Testis (tissue), 2 donors: ENCODE measurements at regions not wholly inside any gene's neighbourhood (a gene's known extent, or its start where the extent isn't known, plus 50 kb on each side); places are given as distances from the start of the nearest gene placed in this dataset.

Experiments used
- DNase-seq: peaks from one replicate; pipeline ENCODE4 v3.0.0-alpha.2; 2019
- H3K27ac ChIP-seq, 2 donors: fragments of 200-600 bp; sonication (generic); one replicate each; pipeline ENCODE4 v1.5.1; 2019
- H3K27me3 ChIP-seq: fragments of 200-600 bp; sonication (generic); one replicate; pipeline ENCODE4 v1.5.1; 2019
- H3K36me3 ChIP-seq: fragments of 200-600 bp; sonication (generic); one replicate; pipeline ENCODE4 v1.5.1; 2017; ENCODE audit warnings: low read depth; ENCODE audit errors: missing control alignments
- H3K4me1 ChIP-seq: fragments of 200-600 bp; sonication (generic); one replicate; pipeline ENCODE4 v1.5.1; 2019
- H3K4me3 ChIP-seq, 2 donors: fragments of 200-600 bp; sonication (generic); one replicate each; pipeline ENCODE4 v1.5.1; 2017 to 2019
- H3K9me3 ChIP-seq: fragments of 200-600 bp; sonication (generic); one replicate; pipeline ENCODE4 v1.5.1; 2017
- CTCF ChIP-seq, 3 experiments: fragments of 450-650 bp in 2 of 3; fragments of 200-600 bp in 1 of 3; sonication (generic) in 1 of 3; IDR thresholded peaks; one replicate each; pipeline ENCODE4 v1.5.1; 2016 to 2019; ENCODE audit warnings: antibody characterized with exemption in 3 of 3, mild to moderate bottlenecking in 2 of 3, moderate library complexity in 1 of 3
- POLR2A ChIP-seq: fragments of 450-650 bp; IDR thresholded peaks from one replicate; pipeline ENCODE4 v1.6.1; 2017; ENCODE audit warnings: antibody characterized with exemption, mild to moderate bottlenecking, moderate library complexity
- WGBS, 2 donors: methylation state at CpG; one replicate each; pipeline ENCODE4 v1.1.5; 2018; 5-methylcytosine and 5-hydroxymethylcytosine counted together
- intact Hi-C: fragments of 100-400 bp; cut with DNase I; formaldehyde crosslinking; loops from one replicate; pipeline ENCODE4 v1.15.1; 2023; ENCODE audit warnings: low total_unique reads

- no peak overlapping the region for H3K4me3 ChIP-seq
These were observed 306.9 kb downstream of the GLRX3 start for GRCh38 chr10:130443066-130443465.

GRCh38 chr10:130453036-130453720 lies 317.0 kb downstream of the GLRX3 start:
- TF ChIP-seq CTCF (IDR thresholded peaks at IDR 0.05) (no peak), POLR2A (no peak)
- intact Hi-C loops, result no loop called here
- Histone ChIP-seq H3K27me3 (no peaks in the 10 kb centered on the region), H3K4me1 (no peaks in the 10 kb centered on the region), H3K27ac (no peak overlapping the region), H3K36me3 (no peaks in the 10 kb centered on the region), H3K9me3 (no peaks in the 10 kb centered on the region), H3K4me3 (no peak overlapping the region)
- 89 to 92% methylated on average over 19 to 21 of the region's 21 CpGs for WGBS, 2 donors
- DNase-seq, result peak; percentile 7

More at GRCh38 chr10:130443066-130443465, 306.9 kb downstream of the GLRX3 start:
- H3K36me3 ChIP-seq, result no peaks in the 10 kb centered on the region
- no peaks in the 10 kb centered on the region for H3K27me3 ChIP-seq
- no peak overlapping the region for H3K27ac ChIP-seq
- intact Hi-C loops, result no loop called here
- TF ChIP-seq CTCF (IDR thresholded peaks at IDR 0.05), result no peak
- TF ChIP-seq POLR2A, result no peak
- no peaks in the 10 kb centered on the region for H3K9me3 ChIP-seq
- no peak for DNase-seq
- WGBS, 2 donors, result 62 to 66% methylated on average over 7 of the region's 7 CpGs
- no peaks in the 10 kb centered on the region for H3K4me1 ChIP-seq

GRCh38 chr10:130453721-130454542 lies 317.7 kb downstream of the GLRX3 start:
- Histone ChIP-seq H3K9me3 (no peaks in the 10 kb centered on the region), H3K27ac (no peak overlapping the region), H3K27me3 (no peaks in the 10 kb centered on the region), H3K36me3 (no peaks in the 10 kb centered on the region), H3K4me1 (no peaks in the 10 kb centered on the region), H3K4me3 (no peak overlapping the region)
- intact Hi-C loops, result no loop called here
- TF ChIP-seq POLR2A (no peak), CTCF (IDR thresholded peaks at IDR 0.05) (no peak)
- 77 to 84% methylated on average over 4 to 17 of the region's 17 CpGs for WGBS, 2 donors
- peak; percentile 9 for DNase-seq

- WGBS, 2 donors, result 87 to 90% methylated on average over 2 to 7 of the region's 7 CpGs
- no peaks in the 10 kb centered on the region for H3K36me3 ChIP-seq
- peak; percentile 7 for DNase-seq
- H3K4me1 ChIP-seq, result no peaks in the 10 kb centered on the region
- H3K27ac ChIP-seq, result no peak overlapping the region
- H3K9me3 ChIP-seq, result no peaks in the 10 kb centered on the region
- TF ChIP-seq POLR2A (no peak), CTCF (IDR thresholded peaks at IDR 0.05) (no peak)
- H3K27me3 ChIP-seq, result no peaks in the 10 kb centered on the region
- intact Hi-C loops, result no loop called here
- no peak overlapping the region for H3K4me3 ChIP-seq
These were observed 318.4 kb downstream of the GLRX3 start for GRCh38 chr10:130454543-130455000.
